ENCODE measurements at regions not wholly inside any gene's neighbourhood (a gene's known extent, or its start where the extent isn't known, plus 50 kb on each side); places are given as distances from the start of the nearest gene placed in this dataset.
"Not testable (repeated sequence)": the region's sequence is repeated elsewhere in the genome, so short reads cannot be mapped to it uniquely, and the experiment has no call there.

DNA sequence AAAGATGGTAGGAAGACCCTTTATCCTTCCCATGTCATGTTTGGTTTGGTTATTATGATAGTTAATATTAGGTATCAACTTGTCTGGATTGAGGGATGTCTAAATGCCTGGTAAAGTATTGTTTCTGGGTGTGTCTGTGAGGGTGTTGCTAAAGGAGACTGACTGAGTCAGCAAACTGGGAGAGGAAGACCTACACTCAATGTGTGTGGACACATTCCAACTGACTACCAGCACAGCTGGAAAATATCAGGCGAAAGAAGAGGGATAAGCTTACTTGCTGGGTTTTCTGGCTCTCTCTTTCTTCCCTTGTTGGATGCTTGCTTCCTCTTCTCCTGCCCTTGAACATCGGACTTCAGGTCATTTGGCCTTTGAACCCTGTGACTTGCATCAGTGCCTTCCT is 1227.6 kb upstream of the EPHA6 start:
- DNase-seq, result no peak

DNA sequence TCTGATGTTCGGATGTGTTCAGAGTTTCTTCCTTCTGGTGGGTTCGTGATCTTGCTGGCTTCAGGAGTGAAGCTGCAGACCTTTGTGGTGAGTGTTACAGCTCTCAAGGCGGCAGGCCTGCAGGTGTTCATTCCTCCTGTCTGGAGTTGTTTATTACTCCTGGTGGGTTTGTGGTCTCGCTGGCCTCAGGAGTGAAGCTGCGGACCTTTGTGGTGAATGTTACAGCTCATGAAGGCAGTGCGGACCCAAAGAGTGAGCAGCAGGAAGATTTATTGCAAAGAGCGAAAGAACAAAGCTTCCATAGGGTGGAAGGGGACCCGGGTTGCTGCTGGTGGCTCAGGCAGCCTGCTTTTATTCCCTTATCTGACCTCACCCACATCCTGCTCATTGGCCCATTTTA is 1226.8 kb upstream of the EPHA6 start:
- not testable (repeated sequence) for DNase-seq

- DNase-seq, result no peak
These were observed 1225.9 kb upstream of the EPHA6 start for GRCh38 chr3:95588473-95588872.

GRCh38 chr3:95595416-95596075 is 1218.8 kb upstream of the EPHA6 start:
- no peak for DNase-seq

GRCh38 chr3:95607926-95608325 is 1206.5 kb upstream of the EPHA6 start:
- no peak for DNase-seq

- no peak for DNase-seq
These were observed 1205.0 kb upstream of the EPHA6 start for GRCh38 chr3:95609411-95609810.

DNA sequence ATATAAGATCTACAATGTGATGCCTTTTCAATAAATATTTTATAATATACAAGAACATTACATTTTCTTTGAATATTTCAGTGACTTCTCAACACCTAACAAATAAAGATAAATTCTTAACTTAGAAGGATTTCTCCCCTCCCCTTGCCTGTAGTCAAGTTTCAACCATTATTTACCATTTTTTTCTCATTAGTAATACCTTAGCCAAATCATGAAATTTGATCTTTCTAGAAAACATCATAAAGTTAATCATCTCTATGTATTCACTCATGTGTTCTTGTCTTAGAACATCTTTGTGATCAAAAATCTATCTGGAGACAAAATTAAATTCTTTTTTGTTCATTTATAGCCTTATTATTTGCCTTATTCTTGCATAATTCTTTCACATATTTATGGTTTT is 1201.8 kb upstream of the EPHA6 start:
- no peak for DNase-seq

DNA sequence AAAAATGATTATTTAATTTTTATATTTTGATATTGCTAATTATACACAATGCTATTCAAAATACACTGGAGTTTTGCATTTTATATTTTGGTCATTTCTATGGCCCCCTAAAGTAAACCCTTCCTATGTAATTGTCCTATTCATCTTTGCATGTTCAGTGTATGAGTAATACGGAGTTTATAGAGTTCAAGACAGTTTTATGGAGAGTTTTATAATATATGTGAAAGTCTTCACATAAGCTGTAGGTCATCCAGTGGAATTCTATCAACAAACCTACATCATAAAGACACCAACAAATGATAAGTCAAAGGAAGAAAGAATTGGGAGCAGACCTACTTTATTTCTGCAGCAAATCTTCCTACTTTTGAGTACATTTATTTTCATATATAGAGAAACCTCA is 1200.4 kb upstream of the EPHA6 start:
- no peak for DNase-seq

- no peak for DNase-seq
These were observed 1198.6 kb upstream of the EPHA6 start for GRCh38 chr3:95615592-95616310.

DNA sequence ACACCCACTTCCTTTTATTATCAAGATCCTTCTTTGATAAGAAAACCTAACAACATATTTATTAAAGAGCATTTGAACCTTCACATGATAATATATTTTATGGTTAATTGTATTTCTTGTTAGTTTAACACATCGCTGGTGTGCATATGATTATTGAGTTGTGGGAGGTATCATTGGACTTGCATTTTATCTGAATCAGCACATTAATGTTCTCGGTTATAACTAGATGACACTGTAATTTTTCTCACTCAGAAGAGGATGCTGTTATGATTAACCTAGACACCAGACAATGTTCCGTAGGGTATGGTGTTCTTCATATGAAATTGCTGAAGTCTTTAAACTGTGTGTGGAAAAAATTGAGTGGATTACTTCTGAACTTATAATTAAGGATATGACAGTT is 1188.3 kb upstream of the EPHA6 start:
- no peak for DNase-seq

- no peak for DNase-seq
These were observed 1187.1 kb upstream of the EPHA6 start for GRCh38 chr3:95627293-95627692.

GRCh38 chr3:95627697-95628096 is 1186.7 kb upstream of the EPHA6 start:
- DNase-seq, result no peak

GRCh38 chr3:95629802-95630201 is 1184.6 kb upstream of the EPHA6 start:
- DNase-seq, result no peak

GRCh38 chr3:95645291-95645690 is 1169.1 kb upstream of the EPHA6 start:
- no peak for DNase-seq

DNA sequence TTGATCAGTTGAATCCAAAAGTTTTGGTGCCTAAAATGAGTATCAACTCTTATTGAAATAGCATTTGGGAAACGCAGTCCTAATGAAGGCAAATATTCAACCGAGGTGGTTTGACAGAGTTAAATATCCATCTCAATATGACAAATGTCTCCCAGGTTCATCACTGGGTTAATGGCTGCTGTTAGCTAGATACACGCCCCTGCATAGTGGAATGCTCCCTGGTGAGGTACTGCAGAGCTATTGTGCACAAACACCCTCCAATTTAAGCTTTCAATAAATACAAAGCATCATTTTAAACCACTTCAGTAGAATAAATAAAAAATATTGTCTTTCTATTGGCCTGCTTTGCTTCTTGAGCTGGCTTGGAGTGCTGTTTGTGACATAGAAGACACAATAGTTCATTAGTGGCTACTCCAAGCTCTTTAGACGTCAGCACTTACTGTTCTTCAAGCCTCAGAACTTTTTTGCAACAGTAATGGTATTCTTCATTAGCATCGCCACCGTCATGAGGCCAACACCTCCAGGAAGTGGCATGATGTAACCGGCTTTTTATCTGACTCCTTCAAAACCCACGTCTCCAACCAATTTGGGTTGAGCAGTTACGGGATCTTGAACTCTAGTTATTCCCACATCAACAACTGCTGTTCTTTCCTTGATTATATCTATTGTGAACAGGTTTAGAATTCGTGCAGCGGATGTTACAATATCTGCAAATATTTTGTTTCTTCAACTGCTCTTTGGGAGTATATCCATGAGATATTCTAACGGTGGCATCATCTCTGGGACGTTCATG is 1159.6 kb upstream of the EPHA6 start:
- no peak for DNase-seq

DNA sequence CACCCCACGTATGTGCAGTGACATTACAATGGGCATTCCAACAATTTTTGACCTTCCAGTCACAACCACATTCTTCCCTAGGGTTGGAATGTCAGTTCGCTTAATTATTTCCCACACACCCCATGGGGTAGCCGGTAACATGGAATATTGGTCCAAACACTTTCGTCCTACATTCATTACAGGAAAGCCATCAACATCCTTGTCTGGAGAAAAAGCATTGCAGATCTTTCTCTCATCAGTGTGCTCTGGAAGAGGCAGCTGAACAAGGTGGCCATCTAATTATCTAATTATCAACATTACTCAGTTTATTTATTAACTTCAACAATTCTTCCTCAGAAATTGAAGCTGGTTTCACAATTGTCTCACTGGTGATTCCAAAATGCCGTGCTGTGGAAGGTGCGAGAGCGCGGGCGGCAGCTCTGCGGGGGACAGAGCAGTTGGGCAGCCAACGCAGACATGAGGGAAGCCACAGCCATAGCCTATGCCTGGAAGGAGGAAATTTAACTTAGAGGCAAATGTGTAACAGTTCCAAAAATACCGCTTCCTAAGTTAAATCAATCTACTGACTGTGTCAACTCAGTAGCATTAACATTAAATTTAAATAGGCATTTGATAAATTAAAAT is 1158.9 kb upstream of the EPHA6 start:
- DNase-seq, result no peak

DNA sequence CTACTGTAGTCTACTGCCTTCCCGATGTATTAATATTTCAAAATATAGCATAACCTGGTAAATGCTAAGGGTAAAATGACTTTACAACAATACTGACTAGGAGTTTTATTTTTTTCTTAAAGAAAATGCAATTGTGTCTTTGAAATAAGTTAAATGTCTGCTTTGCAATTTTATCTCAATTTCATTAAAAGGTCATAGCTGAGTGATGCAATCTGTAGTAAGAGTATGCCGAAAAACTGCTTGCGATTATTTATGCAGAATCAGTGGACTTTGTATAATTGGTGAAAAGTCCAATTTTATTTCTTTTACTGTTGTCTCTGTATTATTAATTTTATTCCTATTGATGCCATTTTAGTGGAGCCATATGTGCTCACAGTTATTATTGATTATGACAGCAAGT is 1143.6 kb upstream of the EPHA6 start:
- no peak for DNase-seq

DNA sequence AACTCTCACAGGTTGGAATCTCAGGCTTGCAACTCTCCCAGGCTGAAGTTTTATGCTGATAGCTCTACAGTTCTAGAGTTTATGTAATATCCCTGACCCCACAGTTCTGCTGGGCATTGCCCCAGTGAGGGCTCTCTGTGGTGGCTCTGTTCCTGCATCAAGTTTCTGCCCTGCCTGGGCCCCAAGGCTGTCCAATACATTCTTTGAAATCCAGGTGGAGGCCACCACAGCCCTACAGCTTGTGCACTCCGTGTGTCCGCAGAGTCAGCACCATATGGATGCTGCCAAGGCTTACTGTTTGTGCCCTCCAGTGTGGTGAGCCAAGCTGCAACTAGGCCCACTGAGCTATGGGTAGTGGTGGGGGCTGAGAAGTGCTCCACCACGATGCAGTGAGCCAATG is 1141.2 kb upstream of the EPHA6 start:
- DNase-seq, result no peak

DNA sequence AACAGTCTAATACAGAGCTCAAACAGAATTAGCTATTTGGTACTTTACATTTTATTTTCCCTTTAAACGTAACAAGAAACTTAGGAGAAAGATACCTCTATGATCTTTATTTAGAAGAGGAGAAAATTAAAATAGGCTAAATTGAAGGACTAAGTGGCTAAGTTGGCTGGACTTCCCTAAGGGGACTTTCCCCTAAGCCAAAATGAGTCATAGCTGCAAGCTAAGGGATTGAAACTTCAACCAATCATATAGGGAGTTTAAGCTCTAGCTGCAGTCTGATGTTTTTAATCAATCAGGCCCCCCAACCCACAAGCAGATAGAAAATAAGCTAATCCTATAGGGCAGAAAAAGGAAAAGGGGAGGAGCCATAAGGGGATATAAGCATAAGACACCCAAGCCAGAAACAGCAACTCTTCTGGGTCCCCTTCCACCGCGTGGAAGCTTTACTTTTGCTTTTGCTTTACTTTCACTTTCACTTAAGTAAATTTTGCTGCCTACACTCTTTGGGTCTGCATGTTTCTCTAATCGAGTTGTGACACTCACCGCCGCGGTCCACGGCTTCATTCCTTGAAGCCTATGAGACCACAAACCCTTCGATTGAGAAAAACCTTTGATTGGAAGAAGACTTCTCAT is 1108.5 kb upstream of the EPHA6 start:
- DNase-seq, result no peak

DNA sequence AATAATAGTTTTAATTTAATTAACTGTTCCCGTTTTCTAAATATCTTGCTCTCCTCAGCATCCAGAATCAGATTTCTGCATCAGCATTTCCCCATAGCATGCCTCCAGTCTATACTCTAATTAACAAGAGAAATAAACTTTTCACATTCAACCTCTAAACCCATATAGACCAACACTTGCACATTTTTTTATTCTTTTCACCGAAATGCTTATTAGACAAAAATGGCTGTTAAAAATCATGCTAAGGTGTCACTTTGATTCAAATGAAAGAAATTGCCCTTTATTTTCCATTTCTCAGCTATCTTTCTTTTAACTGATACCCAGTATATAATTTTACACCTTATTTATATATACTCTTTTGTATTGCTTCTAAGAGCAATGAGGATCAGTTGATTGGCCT is 1107.1 kb upstream of the EPHA6 start:
- no peak for DNase-seq

DNA sequence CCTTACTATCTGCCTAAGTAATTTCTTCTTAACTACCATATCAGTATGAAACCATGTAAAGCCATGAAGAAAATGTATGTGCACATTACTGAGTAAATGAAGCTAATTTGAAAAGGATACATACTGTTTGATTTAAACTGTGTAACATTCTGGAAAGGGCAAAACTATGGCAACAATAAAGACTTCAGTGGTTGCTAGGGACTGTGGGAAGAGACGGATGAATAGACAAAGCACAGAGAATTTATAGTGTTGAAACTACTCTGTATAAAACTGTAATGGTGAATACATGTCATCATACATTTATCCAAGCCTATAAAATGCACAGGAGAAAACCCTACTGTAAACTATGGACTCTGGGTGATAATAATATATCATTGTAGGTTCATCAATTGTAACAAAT is 1103.7 kb upstream of the EPHA6 start:
- DNase-seq, result no peak

DNA sequence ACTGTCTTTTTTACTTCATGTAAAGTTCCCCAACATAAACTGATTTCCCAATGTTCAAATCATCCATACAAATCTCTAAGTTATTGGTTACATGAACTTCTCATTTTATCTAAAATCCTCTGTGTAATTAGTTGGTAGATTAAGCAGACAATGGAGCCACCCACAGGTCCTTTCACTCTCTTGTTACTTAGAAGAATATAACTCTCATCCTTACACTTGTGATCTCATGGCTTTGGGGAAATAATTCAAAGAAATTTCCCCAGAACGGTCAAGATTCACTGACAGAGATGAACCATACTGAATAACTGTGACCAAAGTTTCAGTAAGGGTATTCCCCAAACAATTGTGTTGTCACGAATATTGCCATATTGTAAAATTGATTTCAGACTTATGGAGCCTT is 1102.6 kb upstream of the EPHA6 start:
- no peak for DNase-seq

GRCh38 chr3:95715128-95715527 is 1099.3 kb upstream of the EPHA6 start:
- no peak for DNase-seq

Data from right hindlimb (tissue), 1 donor.